Karpas-422 (cell line): ENCODE measurements at regions not wholly inside any gene's neighbourhood (a gene's known extent, or its start where the extent isn't known, plus 50 kb on each side); places are given as distances from the start of the nearest gene placed in this dataset.

Source experiments
- DNase-seq: peaks from one replicate; pipeline ENCODE4 v3.0.0-alpha.2; 2015
- H2AFZ ChIP-seq: fragments of 200-600 bp; sonication (generic); 2 replicates; pipeline ENCODE4 v1.6.1; 2014; ENCODE audit warnings: antibody characterized with exemption, low read length, mixed read lengths
- H3K27ac ChIP-seq: fragments of 200-600 bp; sonication (generic); 2 replicates; pipeline ENCODE4 v1.5.1; 2014; ENCODE audit warnings: mild to moderate bottlenecking, low read length, moderate library complexity
- H3K27me3 ChIP-seq: fragments of 200-600 bp; sonication (generic); 2 replicates; pipeline ENCODE4 v1.6.1; 2014; ENCODE audit warnings: low read length, mixed read lengths
- H3K36me3 ChIP-seq: fragments of 200-600 bp; sonication (generic); 2 replicates; pipeline ENCODE4 v1.6.1; 2014; ENCODE audit warnings: low read length, mixed read lengths; ENCODE audit not compliant: insufficient read depth
- H3K4me1 ChIP-seq: fragments of 200-600 bp; sonication (generic); 2 replicates; pipeline ENCODE4 v1.6.1; 2014; ENCODE audit warnings: mild to moderate bottlenecking, low read length, mixed read lengths
- H3K4me2 ChIP-seq: fragments of 200-600 bp; sonication (generic); 2 replicates; pipeline ENCODE4 v1.6.1; 2014; ENCODE audit warnings: low read length, low read depth, mild to moderate bottlenecking; ENCODE audit not compliant: poor library complexity, severe bottlenecking
- H3K4me3 ChIP-seq: fragments of 200-600 bp; sonication (generic); 2 replicates; pipeline ENCODE4 v1.5.1; 2014; ENCODE audit warnings: mild to moderate bottlenecking, antibody characterized with exemption, low read length, mixed read lengths
- H3K79me2 ChIP-seq: fragments of 200-600 bp; sonication (generic); 2 replicates; pipeline ENCODE4 v1.6.1; 2014; ENCODE audit warnings: mild to moderate bottlenecking, low read length, mixed read lengths
- H3K9ac ChIP-seq: fragments of 200-600 bp; sonication (generic); 2 replicates; pipeline ENCODE4 v1.6.0; 2014; ENCODE audit warnings: low read length
- H3K9me2 ChIP-seq: fragments of 200-600 bp; sonication (generic), shearing (Covaris generic); replicated peaks from 2 replicates; pipeline ENCODE4 v1.6.0; 2014; ENCODE audit warnings: mild to moderate bottlenecking, low read length, moderate library complexity; ENCODE audit not compliant: insufficient read depth
- H3K9me3 ChIP-seq: fragments of 300-700, 200-600 bp; sonication (generic); 2 replicates; pipeline ENCODE4 v1.6.1; 2014; ENCODE audit warnings: low read length, mixed read lengths
- H4K20me1 ChIP-seq: fragments of 200-600 bp; sonication (generic); 2 replicates; pipeline ENCODE4 v1.6.1; 2014; ENCODE audit warnings: mild to moderate bottlenecking, antibody characterized with exemption, low read length, low read depth; ENCODE audit not compliant: insufficient read depth

DNA sequence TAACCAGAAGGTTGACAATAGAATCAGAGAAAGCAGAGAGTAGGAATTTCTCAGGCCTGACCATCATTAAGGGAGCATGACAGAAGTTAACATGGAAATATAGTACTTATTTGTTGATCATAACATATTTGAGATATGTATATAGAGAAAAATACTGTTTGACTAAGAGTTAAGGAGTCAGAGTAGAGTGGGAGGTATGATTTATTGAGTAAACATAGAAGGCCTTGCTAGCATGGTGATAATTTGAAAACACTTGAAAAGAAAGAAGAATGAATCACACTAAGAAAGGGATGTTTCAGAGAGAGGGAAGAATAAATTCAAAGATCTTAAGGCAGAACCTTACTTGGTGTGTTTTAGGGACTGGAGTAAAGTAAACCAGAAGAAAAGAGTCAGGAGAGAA is 437.2 kb upstream of the TECRL start:
- peaks cover 24% of the 10 kb centered on the region; the same call in 1 of the 2 replicates for H3K9me3 ChIP-seq
- no peak overlapping the region for H3K27ac ChIP-seq
- H3K36me3 ChIP-seq = no peaks in the 10 kb centered on the region
- H2AFZ ChIP-seq = no peak overlapping the region
- no peaks in the 10 kb centered on the region for H3K79me2 ChIP-seq
- H3K4me3 ChIP-seq = no peak overlapping the region
- H3K27me3 ChIP-seq = no peaks in the 10 kb centered on the region
- no peak for DNase-seq
- H4K20me1 ChIP-seq = no peaks in the 10 kb centered on the region
- no peaks in the 10 kb centered on the region for H3K9me2 ChIP-seq
- no peak overlapping the region for H3K4me2 ChIP-seq
- H3K4me1 ChIP-seq = no peaks in the 10 kb centered on the region
- no peak overlapping the region for H3K9ac ChIP-seq

DNA sequence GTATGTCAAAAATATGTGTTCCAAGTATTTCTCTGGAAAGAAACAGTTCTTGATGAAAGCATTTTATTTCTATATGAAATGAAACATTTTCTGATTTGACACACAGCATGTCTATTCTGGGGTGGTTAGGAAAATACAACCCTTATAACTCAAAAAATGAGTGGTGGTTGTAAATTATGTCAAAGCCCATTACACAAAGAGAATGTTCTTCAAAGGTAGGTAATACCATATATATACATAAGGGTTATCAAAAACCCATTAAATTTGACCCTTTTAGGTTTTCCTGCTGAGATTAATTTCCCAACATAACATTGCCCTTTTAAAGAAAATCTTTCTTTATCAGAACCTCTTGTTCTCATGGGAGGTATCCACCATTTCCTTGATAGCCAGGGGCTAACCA is 420.5 kb upstream of the TECRL start:
- Histone ChIP-seq H3K4me3 (no peak overlapping the region), H3K9me3 (peaks cover under 1% of the 10 kb centered on the region; the same call in 1 of the 2 replicates), H3K9me2 (no peaks in the 10 kb centered on the region), H2AFZ (no peak overlapping the region), H3K79me2 (no peaks in the 10 kb centered on the region), H3K27ac (no peak overlapping the region), H3K4me1 (no peaks in the 10 kb centered on the region), H3K36me3 (no peaks in the 10 kb centered on the region), H3K27me3 (no peaks in the 10 kb centered on the region), H4K20me1 (no peaks in the 10 kb centered on the region), H3K4me2 (no peak overlapping the region), H3K9ac (no peak overlapping the region)
- no peak for DNase-seq

DNA sequence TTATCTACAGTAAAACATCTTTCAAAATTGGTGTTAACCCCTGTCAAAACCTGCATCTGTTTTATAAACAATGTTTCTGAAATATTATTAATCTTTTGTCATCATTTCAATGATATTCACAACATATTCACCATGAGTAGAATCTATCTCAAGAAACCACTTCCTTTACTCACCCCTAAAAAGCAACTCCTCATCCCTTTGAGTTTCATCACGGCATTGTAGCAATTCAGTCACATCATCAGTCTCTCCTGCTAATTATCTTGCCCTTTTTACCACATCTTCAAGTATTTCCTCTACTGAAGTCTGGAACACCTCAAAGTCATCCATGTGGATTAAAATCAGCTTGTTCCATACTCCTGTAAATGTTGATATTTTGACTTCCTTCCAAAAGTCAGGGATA is 415.3 kb upstream of the TECRL start:
- Histone ChIP-seq H3K27me3 (no peaks in the 10 kb centered on the region), H3K4me1 (no peaks in the 10 kb centered on the region), H3K27ac (no peak overlapping the region), H3K9me2 (no peaks in the 10 kb centered on the region), H3K79me2 (no peaks in the 10 kb centered on the region), H3K9me3 (peaks cover 22% of the 10 kb centered on the region), H3K9ac (no peak overlapping the region), H4K20me1 (no peaks in the 10 kb centered on the region), H2AFZ (no peak overlapping the region), H3K36me3 (no peaks in the 10 kb centered on the region), H3K4me3 (no peak overlapping the region), H3K4me2 (no peak overlapping the region)
- DNase-seq = no peak

DNA sequence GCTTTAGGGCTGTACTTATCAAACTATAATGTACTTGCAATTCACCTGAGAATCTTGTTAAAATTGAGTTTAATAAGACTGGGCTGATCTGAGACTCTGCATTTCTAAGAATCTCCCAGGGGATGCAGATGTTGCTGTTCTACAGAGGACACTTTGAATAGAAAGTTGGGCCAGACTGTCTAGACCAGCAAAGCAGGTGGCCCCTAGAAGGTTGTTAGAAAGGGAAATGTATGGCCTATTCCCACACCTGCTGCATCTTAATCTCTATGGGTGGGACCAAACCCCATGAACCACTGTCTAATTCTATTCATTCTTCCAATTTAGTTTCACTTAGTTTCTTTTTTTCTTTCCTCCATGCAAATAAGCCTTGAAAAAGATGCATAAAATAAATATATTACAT is 413.2 kb upstream of the TECRL start:
- Histone ChIP-seq H3K9me3 (peaks cover 25% of the 10 kb centered on the region), H3K9ac (no peak overlapping the region), H3K79me2 (no peaks in the 10 kb centered on the region), H2AFZ (no peak overlapping the region), H3K36me3 (no peaks in the 10 kb centered on the region), H3K4me3 (no peak overlapping the region), H3K27me3 (no peaks in the 10 kb centered on the region), H3K27ac (no peak overlapping the region), H3K4me1 (no peaks in the 10 kb centered on the region), H4K20me1 (no peaks in the 10 kb centered on the region), H3K9me2 (no peaks in the 10 kb centered on the region), H3K4me2 (no peak overlapping the region)
- DNase-seq = no peak

DNA sequence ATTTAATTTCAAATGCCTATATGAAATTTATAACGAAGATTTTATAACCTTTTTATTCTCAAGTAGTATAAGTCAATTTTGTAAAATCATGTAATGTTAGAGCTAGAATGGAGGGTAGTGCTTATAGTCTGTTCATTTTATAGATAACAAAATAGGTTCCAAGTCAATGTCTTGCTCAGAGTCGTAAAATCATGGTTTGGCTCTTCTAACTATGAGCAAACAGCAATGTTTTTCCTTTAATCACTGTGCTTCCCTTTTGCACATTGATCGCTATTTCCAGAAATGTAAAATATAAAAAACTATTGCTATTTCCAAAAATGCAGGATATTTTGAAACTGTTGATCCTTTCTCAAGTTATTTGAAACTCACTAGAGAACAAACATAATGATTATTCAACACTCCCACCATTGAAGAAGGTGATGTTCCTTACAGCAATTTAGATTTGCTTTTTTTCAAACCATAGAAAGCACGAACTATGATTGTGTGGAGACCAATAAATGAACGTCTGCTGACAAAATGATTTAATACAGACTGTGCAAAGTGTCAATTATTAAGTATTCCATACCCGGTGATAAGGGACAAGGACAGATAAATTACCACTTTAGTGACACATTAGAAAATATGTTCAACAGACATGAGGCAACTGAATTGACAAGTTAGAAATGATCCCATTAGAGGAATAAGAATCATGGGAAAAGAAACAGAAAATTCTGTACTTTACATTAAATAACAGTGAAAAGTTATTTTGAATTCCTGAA is 412.1 kb upstream of the TECRL start:
- H3K4me3 ChIP-seq = no peak overlapping the region
- H2AFZ ChIP-seq = no peak overlapping the region
- H3K36me3 ChIP-seq = no peaks in the 10 kb centered on the region

DNA sequence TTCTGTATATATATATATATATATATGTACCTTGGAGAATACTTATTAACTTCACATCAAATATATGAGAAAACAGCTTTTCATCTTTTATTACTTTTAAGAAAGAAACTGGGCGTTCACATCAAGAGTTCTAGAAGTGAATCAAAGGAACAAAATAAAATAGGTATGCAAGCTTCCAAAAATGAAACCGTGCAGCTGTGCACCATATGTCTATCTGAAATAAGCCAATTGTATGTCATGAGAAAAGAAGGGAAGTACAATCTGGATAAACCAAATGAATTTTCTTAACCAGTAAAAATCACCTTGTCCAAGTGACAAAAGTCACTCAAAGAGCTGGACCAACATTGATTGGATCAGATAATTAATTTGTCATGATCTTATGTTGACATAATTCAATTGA is 405.4 kb upstream of the TECRL start:
- no peak overlapping the region for H3K27ac ChIP-seq
- H3K9ac ChIP-seq = no peak overlapping the region
- no peaks in the 10 kb centered on the region for H3K36me3 ChIP-seq
- H3K4me2 ChIP-seq = no peak overlapping the region
- DNase-seq = no peak
- H3K9me3 ChIP-seq = peaks cover 18% of the 10 kb centered on the region
- no peaks in the 10 kb centered on the region for H3K4me1 ChIP-seq
- no peaks in the 10 kb centered on the region for H3K9me2 ChIP-seq
- no peaks in the 10 kb centered on the region for H3K79me2 ChIP-seq
- H3K4me3 ChIP-seq = no peak overlapping the region
- H2AFZ ChIP-seq = no peak overlapping the region
- H4K20me1 ChIP-seq = no peaks in the 10 kb centered on the region
- H3K27me3 ChIP-seq = no peaks in the 10 kb centered on the region

More for the DNA sequence above, 412.1 kb upstream of the TECRL start:
- Histone ChIP-seq H3K4me1 (no peaks in the 10 kb centered on the region), H3K9me3 (peaks cover 26% of the 10 kb centered on the region), H3K27ac (no peak overlapping the region), H3K9me2 (no peaks in the 10 kb centered on the region), H3K27me3 (no peaks in the 10 kb centered on the region), H4K20me1 (no peaks in the 10 kb centered on the region), H3K9ac (no peak overlapping the region), H3K4me2 (no peak overlapping the region), H3K79me2 (no peaks in the 10 kb centered on the region)
- DNase-seq = no peak

DNA sequence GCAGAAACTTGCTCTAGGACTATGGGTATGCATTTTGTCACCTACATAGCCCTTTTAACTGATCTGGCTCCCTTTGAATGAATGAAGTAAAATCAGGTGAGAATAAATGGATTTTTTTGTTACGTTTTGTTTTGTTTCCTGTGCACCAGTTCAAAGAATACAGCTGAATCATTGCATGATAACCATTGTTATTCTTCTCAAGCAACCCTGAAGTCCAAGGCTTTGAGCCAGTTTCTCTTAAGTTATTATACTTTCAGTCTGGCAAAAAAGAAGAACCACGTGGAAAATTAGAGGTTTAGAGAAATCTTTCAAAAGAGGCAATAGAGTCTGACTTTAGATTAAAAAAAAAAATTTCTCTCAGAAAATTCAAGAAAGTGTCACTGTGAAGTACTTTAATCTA is 398.6 kb upstream of the TECRL start:
- Histone ChIP-seq H3K4me3 (no peak overlapping the region), H3K9me2 (no peaks in the 10 kb centered on the region), H3K9ac (no peak overlapping the region), H4K20me1 (no peaks in the 10 kb centered on the region), H2AFZ (no peak overlapping the region), H3K79me2 (no peaks in the 10 kb centered on the region), H3K27me3 (no peaks in the 10 kb centered on the region), H3K36me3 (no peaks in the 10 kb centered on the region), H3K27ac (no peak overlapping the region), H3K4me1 (no peaks in the 10 kb centered on the region), H3K9me3 (peaks cover 19% of the 10 kb centered on the region), H3K4me2 (no peak overlapping the region)
- DNase-seq = no peak

DNA sequence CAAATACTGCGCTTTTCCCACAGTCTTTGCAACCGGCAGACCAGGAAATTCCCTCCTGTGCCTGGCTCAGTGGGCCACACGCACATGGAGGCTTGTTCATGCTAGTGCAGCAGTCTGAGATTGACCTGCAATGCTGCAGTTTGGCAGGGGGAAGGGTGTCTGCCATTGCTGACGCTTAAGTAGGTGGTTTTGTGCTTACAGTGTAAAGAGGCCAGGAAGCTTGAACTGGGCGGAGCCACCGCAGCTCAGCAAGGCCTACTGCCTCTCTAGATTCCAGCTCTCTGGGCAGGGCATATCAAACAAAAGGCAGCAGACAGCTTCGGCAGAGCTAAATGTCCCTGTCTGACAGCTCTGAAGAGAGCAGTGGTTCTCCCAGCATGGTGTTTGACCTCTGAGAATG is 390.5 kb upstream of the TECRL start:
- H4K20me1 ChIP-seq = no peaks in the 10 kb centered on the region
- H3K79me2 ChIP-seq = no peaks in the 10 kb centered on the region
- no peak overlapping the region for H3K27ac ChIP-seq
- H3K27me3 ChIP-seq = no peaks in the 10 kb centered on the region
- DNase-seq = no peak
- H3K9me3 ChIP-seq = peaks cover 7% of the 10 kb centered on the region; the same call in 1 of the 2 replicates
- no peak overlapping the region for H2AFZ ChIP-seq
- H3K4me3 ChIP-seq = no peak overlapping the region
- no peaks in the 10 kb centered on the region for H3K4me1 ChIP-seq
- no peak overlapping the region for H3K9ac ChIP-seq
- H3K4me2 ChIP-seq = no peak overlapping the region
- no peaks in the 10 kb centered on the region for H3K9me2 ChIP-seq
- no peaks in the 10 kb centered on the region for H3K36me3 ChIP-seq
